ENCODE measurements at regions not wholly inside any gene's neighbourhood (a gene's known extent, or its start where the extent isn't known, plus 50 kb on each side); places are given as distances from the start of the nearest gene placed in this dataset.

GRCh38 chr12:88868050-88868449, 287.8 kb upstream of the KITLG start:
- no peak overlapping the region for H3K27ac Mint-ChIP-seq (ENCODE audit: unreplicated experiment)
- no peak overlapping the region for H3K4me3 Mint-ChIP-seq (ENCODE audit: unreplicated experiment)
- H3K36me3 Mint-ChIP-seq (ENCODE audit: unreplicated experiment), result no peaks in the 10 kb centered on the region
- H3K9me3 Mint-ChIP-seq (ENCODE audit: unreplicated experiment), result no peaks in the 10 kb centered on the region
- DNase-seq (ENCODE audit: extremely low spot score, unreplicated experiment), result no peak
- TF ChIP-seq, protein P1, sequence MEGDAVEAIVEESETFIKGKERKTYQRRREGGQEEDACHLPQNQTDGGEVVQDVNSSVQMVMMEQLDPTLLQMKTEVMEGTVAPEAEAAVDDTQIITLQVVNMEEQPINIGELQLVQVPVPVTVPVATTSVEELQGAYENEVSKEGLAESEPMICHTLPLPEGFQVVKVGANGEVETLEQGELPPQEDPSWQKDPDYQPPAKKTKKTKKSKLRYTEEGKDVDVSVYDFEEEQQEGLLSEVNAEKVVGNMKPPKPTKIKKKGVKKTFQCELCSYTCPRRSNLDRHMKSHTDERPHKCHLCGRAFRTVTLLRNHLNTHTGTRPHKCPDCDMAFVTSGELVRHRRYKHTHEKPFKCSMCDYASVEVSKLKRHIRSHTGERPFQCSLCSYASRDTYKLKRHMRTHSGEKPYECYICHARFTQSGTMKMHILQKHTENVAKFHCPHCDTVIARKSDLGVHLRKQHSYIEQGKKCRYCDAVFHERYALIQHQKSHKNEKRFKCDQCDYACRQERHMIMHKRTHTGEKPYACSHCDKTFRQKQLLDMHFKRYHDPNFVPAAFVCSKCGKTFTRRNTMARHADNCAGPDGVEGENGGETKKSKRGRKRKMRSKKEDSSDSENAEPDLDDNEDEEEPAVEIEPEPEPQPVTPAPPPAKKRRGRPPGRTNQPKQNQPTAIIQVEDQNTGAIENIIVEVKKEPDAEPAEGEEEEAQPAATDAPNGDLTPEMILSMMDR (IDR thresholded peaks at IDR 0.05), result no peak
- no peaks in the 10 kb centered on the region for H3K4me1 Mint-ChIP-seq (ENCODE audit: unreplicated experiment)
- H3K27me3 Mint-ChIP-seq (ENCODE audit: unreplicated experiment), result no peaks in the 10 kb centered on the region

GRCh38 chr12:88867510-88867909, 287.2 kb upstream of the KITLG start:
- TF ChIP-seq, protein P1 (IDR thresholded peaks at IDR 0.05), result no peak
- Mint-ChIP-seq H3K27me3 (ENCODE audit: unreplicated experiment) (no peaks in the 10 kb centered on the region), H3K4me3 (ENCODE audit: unreplicated experiment) (no peak overlapping the region), H3K36me3 (ENCODE audit: unreplicated experiment) (no peaks in the 10 kb centered on the region), H3K4me1 (ENCODE audit: unreplicated experiment) (no peaks in the 10 kb centered on the region), H3K27ac (ENCODE audit: unreplicated experiment) (no peak overlapping the region), H3K9me3 (ENCODE audit: unreplicated experiment) (no peaks in the 10 kb centered on the region)
- DNase-seq (ENCODE audit: extremely low spot score, unreplicated experiment), result no peak

DNA sequence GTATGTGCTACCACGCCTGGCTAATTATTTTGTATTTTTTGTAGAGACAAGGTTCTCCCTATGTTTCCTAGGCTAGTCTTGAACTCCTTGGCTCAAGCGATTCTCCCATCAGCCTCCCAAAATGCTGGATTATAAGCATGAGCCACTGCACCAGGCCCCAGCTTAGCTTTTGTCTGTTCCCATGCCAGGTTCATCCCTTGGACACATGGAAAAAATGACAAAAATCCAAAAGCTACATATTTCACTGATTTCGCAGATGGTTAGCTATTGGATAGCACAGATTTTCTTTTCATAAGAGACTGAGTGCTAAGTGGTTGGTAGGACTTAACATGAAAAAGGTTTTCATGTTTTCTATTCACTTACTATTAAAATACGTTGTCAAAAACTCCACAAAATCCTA, 286.6 kb upstream of the KITLG start:
- DNase-seq (ENCODE audit: extremely low spot score, unreplicated experiment), result no peak
- TF ChIP-seq, protein P1 (IDR thresholded peaks at IDR 0.05), result no peak
- H3K4me1 Mint-ChIP-seq (ENCODE audit: unreplicated experiment), result no peaks in the 10 kb centered on the region
- no peak overlapping the region for H3K4me3 Mint-ChIP-seq (ENCODE audit: unreplicated experiment)
- H3K9me3 Mint-ChIP-seq (ENCODE audit: unreplicated experiment), result no peaks in the 10 kb centered on the region
- H3K27ac Mint-ChIP-seq (ENCODE audit: unreplicated experiment), result no peak overlapping the region
- no peaks in the 10 kb centered on the region for H3K27me3 Mint-ChIP-seq (ENCODE audit: unreplicated experiment)
- H3K36me3 Mint-ChIP-seq (ENCODE audit: unreplicated experiment), result no peaks in the 10 kb centered on the region

GRCh38 chr12:88865537-88865936, 285.3 kb upstream of the KITLG start:
- no peak overlapping the region for H3K4me3 Mint-ChIP-seq (ENCODE audit: unreplicated experiment)
- no peaks in the 10 kb centered on the region for H3K27me3 Mint-ChIP-seq (ENCODE audit: unreplicated experiment)
- H3K27ac Mint-ChIP-seq (ENCODE audit: unreplicated experiment), result no peak overlapping the region
- no peaks in the 10 kb centered on the region for H3K9me3 Mint-ChIP-seq (ENCODE audit: unreplicated experiment)
- H3K36me3 Mint-ChIP-seq (ENCODE audit: unreplicated experiment), result no peaks in the 10 kb centered on the region
- no peaks in the 10 kb centered on the region for H3K4me1 Mint-ChIP-seq (ENCODE audit: unreplicated experiment)
- TF ChIP-seq, protein P1 (IDR thresholded peaks at IDR 0.05), result no peak
- DNase-seq (ENCODE audit: extremely low spot score, unreplicated experiment), result no peak

- no peak for DNase-seq (ENCODE audit: extremely low spot score, unreplicated experiment)
These were observed 280.6 kb upstream of the KITLG start for GRCh38 chr12:88860851-88861250.

More at GRCh38 chr12:88860851-88861250, 280.6 kb upstream of the KITLG start:
- Mint-ChIP-seq H3K27me3 (ENCODE audit: unreplicated experiment) (no peaks in the 10 kb centered on the region), H3K4me3 (ENCODE audit: unreplicated experiment) (no peak overlapping the region), H3K9me3 (ENCODE audit: unreplicated experiment) (no peaks in the 10 kb centered on the region), H3K27ac (ENCODE audit: unreplicated experiment) (no peak overlapping the region), H3K4me1 (ENCODE audit: unreplicated experiment) (no peaks in the 10 kb centered on the region), H3K36me3 (ENCODE audit: unreplicated experiment) (no peaks in the 10 kb centered on the region)
- TF ChIP-seq, protein P1 (IDR thresholded peaks at IDR 0.05), result no peak
